Lower leg skin (tissue), 4 donors: ENCODE measurements at regions not wholly inside any gene's neighbourhood (a gene's known extent, or its start where the extent isn't known, plus 50 kb on each side); places are given as distances from the start of the nearest gene placed in this dataset.
A peak's percentile ranks its signal among the peaks of the same experiment; 100 is the strongest.

Experiments
- DNase-seq, 2 donors: peaks; one replicate each; pipeline ENCODE4 v3.0.0-alpha.2; 2019; ENCODE audit warnings: low spot score in 2 of 2
- H3K4me3 ChIP-seq: fragments of 200-600 bp; sonication (generic); 2 replicates; pipeline ENCODE4 v1.5.1; 2017; ENCODE audit warnings: mild to moderate bottlenecking, low read depth; ENCODE audit not compliant: poor library complexity, severe bottlenecking
- CTCF ChIP-seq, 3 donors: fragments of 450-650 bp; IDR thresholded peaks; one replicate each; pipeline ENCODE4 v1.5.1; 2016; ENCODE audit warnings: antibody characterized with exemption in 3 of 3, mild to moderate bottlenecking in 3 of 3, moderate library complexity in 2 of 3
- POLR2A ChIP-seq, 2 donors: fragments of 450-650 bp; IDR thresholded peaks; one replicate each; pipeline ENCODE4 v1.6.1; 2016 to 2017; ENCODE audit warnings: antibody characterized with exemption in 2 of 2, mild to moderate bottlenecking in 1 of 2, moderate library complexity in 1 of 2
- WGBS, 2 donors: methylation state at CpG; one replicate each; pipeline ENCODE4 v1.1.5; 2018; 5-methylcytosine and 5-hydroxymethylcytosine counted together
- intact Hi-C: fragments of 100-400 bp; cut with DNase I; formaldehyde crosslinking; loops from one replicate; pipeline ENCODE4 v1.15.0; 2023; ENCODE audit warnings: low total_unique reads

- intact Hi-C loops, result no loop called here
- H3K4me3 ChIP-seq, result no peak overlapping the region
- DNase-seq, result no peak
- TF ChIP-seq CTCF (IDR thresholded peaks at IDR 0.05), result no peak
- TF ChIP-seq POLR2A (IDR thresholded peaks at IDR 0.05), result no peak
- WGBS, 2 donors, result 55 to 64% methylated on average over 3 of the region's 3 CpGs
Observed at GRCh38 chr3:95408464-95408862, 1345.6 kb downstream of the NSUN3 start.

GRCh38 chr3:95418251-95418650 lies 1355.4 kb downstream of the NSUN3 start:
- no peak overlapping the region for H3K4me3 ChIP-seq
- TF ChIP-seq POLR2A (IDR thresholded peaks at IDR 0.05) (no peak), CTCF (IDR thresholded peaks at IDR 0.05) (no peak)
- DNase-seq, result peak in 1 of 2 donors; percentile 78
- intact Hi-C loops, result no loop called here
- WGBS, 2 donors, result 87 to 89% methylated on average over 6 of the region's 6 CpGs

GRCh38 chr3:95424279-95424678 lies 1361.4 kb downstream of the NSUN3 start:
- DNase-seq, result no peak
- TF ChIP-seq POLR2A (IDR thresholded peaks at IDR 0.05), result no peak
- TF ChIP-seq CTCF (IDR thresholded peaks at IDR 0.05), result no peak
- no peak overlapping the region for H3K4me3 ChIP-seq
- 72 to 76% methylated on average over 5 of the region's 5 CpGs for WGBS, 2 donors
- intact Hi-C loops, result no loop called here

GRCh38 chr3:95434491-95434890 lies 1371.6 kb downstream of the NSUN3 start:
- no peak overlapping the region for H3K4me3 ChIP-seq
- WGBS, 2 donors, result 0 to 15% methylated on average over 1 of the region's 1 CpG
- intact Hi-C loops, result no loop called here
- DNase-seq, result no peak
- no peak for TF ChIP-seq POLR2A (IDR thresholded peaks at IDR 0.05)

- H3K4me3 ChIP-seq, result no peak overlapping the region
- no peak for DNase-seq
- intact Hi-C loops, result no loop called here
- TF ChIP-seq CTCF (IDR thresholded peaks at IDR 0.05) (no peak), POLR2A (IDR thresholded peaks at IDR 0.05) (no peak)
Observed at GRCh38 chr3:95437409-95437808, 1374.5 kb downstream of the NSUN3 start.

GRCh38 chr3:95438274-95438673 lies 1375.4 kb downstream of the NSUN3 start:
- intact Hi-C loops, result no loop called here
- DNase-seq, result no peak
- no peak overlapping the region for H3K4me3 ChIP-seq
- TF ChIP-seq POLR2A (IDR thresholded peaks at IDR 0.05) (no peak), CTCF (IDR thresholded peaks at IDR 0.05) (no peak)
